SK-N-SH (cell line): ENCODE measurements at regions not wholly inside any gene's neighbourhood (a gene's known extent, or its start where the extent isn't known, plus 50 kb on each side); places are given as distances from the start of the nearest gene placed in this dataset.

Experiments
- EP300 ChIP-seq, 2 experiments: IDR thresholded peaks; 2 replicates each; pipeline versions ENCODE4 v1.4.0 to v1.6.1; 2012; ENCODE audit warnings: borderline replicate concordance in 1 of 2, low read depth in 1 of 2, low read length in 1 of 2
- EZH2phosphoT487 ChIP-seq: fragments of 200-600 bp; sonication (generic); IDR thresholded peaks from 2 replicates; pipeline ENCODE4 v1.6.1; 2017; ENCODE audit warnings: low read depth, mixed run types, mild to moderate bottlenecking, antibody characterized with exemption, moderate library complexity, borderline replicate concordance
- FOXM1 ChIP-seq: IDR thresholded peaks from 2 replicates; pipeline ENCODE4 v1.4.0; 2012; ENCODE audit warnings: low read depth, mild to moderate bottlenecking
- MXI1 ChIP-seq: IDR thresholded peaks from 2 replicates; pipeline ENCODE4 v1.6.1; 2012; ENCODE audit warnings: mild to moderate bottlenecking, low read depth, low read length, improper control_type of control experiment
- POLR2AphosphoS5 ChIP-seq: IDR thresholded peaks from 2 replicates; pipeline ENCODE4 v1.6.1; 2012; ENCODE audit warnings: low read depth, low read length
- RAD21 ChIP-seq: IDR thresholded peaks from 2 replicates; pipeline ENCODE4 v1.6.1; 2012; ENCODE audit warnings: mild to moderate bottlenecking, low read length
- RFX5 ChIP-seq: IDR thresholded peaks from 2 replicates; pipeline ENCODE4 v1.6.1; 2012; ENCODE audit warnings: mild to moderate bottlenecking, improper control_type of control experiment, low read length
- TCF12 ChIP-seq: IDR thresholded peaks from 2 replicates; pipeline ENCODE4 v1.4.0; 2012
- ZBTB33 ChIP-seq: IDR thresholded peaks from 2 replicates; pipeline ENCODE4 v1.4.0; 2012; ENCODE audit warnings: low read depth, borderline replicate concordance
- TF ChIP-seq, protein P1 (sequence below): fragments of 200-600 bp; sonication (generic); IDR thresholded peaks from 2 replicates; pipeline ENCODE4 v1.6.1; 2017; ENCODE audit warnings: antibody characterized with exemption, mild to moderate bottlenecking, moderate library complexity
- TF ChIP-seq, protein P2 (sequence below): IDR thresholded peaks from 2 replicates; pipeline ENCODE4 v1.4.0; 2012; ENCODE audit warnings: low read depth, borderline replicate concordance

- TF ChIP-seq, protein P1, sequence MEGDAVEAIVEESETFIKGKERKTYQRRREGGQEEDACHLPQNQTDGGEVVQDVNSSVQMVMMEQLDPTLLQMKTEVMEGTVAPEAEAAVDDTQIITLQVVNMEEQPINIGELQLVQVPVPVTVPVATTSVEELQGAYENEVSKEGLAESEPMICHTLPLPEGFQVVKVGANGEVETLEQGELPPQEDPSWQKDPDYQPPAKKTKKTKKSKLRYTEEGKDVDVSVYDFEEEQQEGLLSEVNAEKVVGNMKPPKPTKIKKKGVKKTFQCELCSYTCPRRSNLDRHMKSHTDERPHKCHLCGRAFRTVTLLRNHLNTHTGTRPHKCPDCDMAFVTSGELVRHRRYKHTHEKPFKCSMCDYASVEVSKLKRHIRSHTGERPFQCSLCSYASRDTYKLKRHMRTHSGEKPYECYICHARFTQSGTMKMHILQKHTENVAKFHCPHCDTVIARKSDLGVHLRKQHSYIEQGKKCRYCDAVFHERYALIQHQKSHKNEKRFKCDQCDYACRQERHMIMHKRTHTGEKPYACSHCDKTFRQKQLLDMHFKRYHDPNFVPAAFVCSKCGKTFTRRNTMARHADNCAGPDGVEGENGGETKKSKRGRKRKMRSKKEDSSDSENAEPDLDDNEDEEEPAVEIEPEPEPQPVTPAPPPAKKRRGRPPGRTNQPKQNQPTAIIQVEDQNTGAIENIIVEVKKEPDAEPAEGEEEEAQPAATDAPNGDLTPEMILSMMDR, result no peak
- TF ChIP-seq FOXM1 (no peak), TCF12 (no peak), EZH2phosphoT487 (no peak), RFX5 (no peak), RAD21 (no peak), EP300 (IDR thresholded peaks at IDR 0.05; ENCODE audit: borderline replicate concordance in 1 of 2, low read depth in 1 of 2, low read length in 1 of 2) (no peak), ZBTB33 (no peak), POLR2AphosphoS5 (no peak), MXI1 (no peak)
- TF ChIP-seq, protein P2, sequence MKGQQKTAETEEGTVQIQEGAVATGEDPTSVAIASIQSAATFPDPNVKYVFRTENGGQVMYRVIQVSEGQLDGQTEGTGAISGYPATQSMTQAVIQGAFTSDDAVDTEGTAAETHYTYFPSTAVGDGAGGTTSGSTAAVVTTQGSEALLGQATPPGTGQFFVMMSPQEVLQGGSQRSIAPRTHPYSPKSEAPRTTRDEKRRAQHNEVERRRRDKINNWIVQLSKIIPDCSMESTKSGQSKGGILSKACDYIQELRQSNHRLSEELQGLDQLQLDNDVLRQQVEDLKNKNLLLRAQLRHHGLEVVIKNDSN, result no peak
These were observed 166.4 kb downstream of the COPRS start for GRCh38 chr17:31692632-31693031.
